Stomach (tissue), 4 donors: ENCODE measurements at regions not wholly inside any gene's neighbourhood (a gene's known extent, or its start where the extent isn't known, plus 50 kb on each side); places are given as distances from the start of the nearest gene placed in this dataset.

Experiments
- CTCF ChIP-seq, 7 experiments: fragments of 450-650 bp in 4 of 7; fragments of 200-600 bp in 3 of 7; sonication (generic) in 3 of 7; IDR thresholded peaks; one replicate each; pipeline ENCODE4 v1.5.1; 2016 to 2019; ENCODE audit warnings: antibody characterized with exemption in 7 of 7, control low read depth in 2 of 7, mild to moderate bottlenecking in 1 of 7
- POLR2A ChIP-seq, 4 donors: fragments of 450-650 bp; IDR thresholded peaks; one replicate each; pipeline ENCODE4 v1.6.1; 2016; ENCODE audit warnings: antibody characterized with exemption in 4 of 4, control low read depth in 2 of 4, mild to moderate bottlenecking in 1 of 4, moderate library complexity in 1 of 4

- no peak for TF ChIP-seq CTCF (IDR thresholded peaks at IDR 0.05)
- TF ChIP-seq POLR2A (IDR thresholded peaks at IDR 0.05): no peak
Measured at GRCh38 chr21:35288238-35288637, 239.1 kb upstream of the RUNX1 start.
